Colon (tissue), 2 donors: ENCODE measurements at regions not wholly inside any gene's neighbourhood (a gene's known extent, or its start where the extent isn't known, plus 50 kb on each side); places are given as distances from the start of the nearest gene placed in this dataset.

Experiments used
- FAIRE-seq: peaks from 2 replicates; lab custom pipeline; 2012; peaks lifted over from hg19 to GRCh38; lab: Jason Lieb, UNC
- donor health status: control.
- donor health status: control.

- FAIRE-seq = no peak
Observed at GRCh38 chr12:24411948-24412347, 462.5 kb upstream of the SOX5 start.

DNA sequence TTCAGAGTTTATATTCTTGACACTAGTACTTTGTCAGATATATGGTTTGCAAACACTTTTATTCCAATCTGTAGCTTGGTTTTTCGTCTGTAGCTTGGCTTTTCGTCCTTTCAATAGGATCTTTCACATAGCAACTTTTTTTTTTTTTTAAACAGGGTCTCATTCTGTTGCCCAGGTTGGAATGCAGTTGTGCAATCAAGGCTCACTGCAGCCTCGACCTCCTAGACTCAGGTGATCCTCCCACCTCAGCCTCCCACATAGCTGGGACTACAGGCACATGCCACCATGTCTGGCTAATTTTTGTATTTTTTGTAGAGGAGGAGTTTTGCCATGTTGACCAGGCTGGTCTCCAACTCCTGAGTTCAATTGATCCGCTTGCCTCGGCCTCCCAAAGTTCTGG, 460.4 kb upstream of the SOX5 start:
- FAIRE-seq = no peak

DNA sequence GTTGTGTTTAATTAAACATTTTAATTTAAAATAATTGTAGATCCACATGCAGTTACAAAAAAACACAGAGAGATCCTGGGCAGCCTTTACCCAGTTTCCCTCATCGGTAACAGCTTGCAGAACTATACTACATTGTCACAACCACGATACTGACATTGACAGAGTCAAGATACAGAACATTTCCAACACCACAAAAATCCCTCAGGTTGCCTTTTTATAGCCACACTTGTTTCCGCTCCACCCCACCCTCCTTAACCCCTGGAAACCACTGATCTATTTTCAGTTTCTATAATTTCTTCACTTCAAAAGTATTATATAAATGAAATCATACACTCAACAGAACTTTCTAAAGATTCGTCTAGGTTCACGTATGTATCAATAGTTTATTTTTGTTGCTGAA, 458.8 kb upstream of the SOX5 start:
- no peak for FAIRE-seq

GRCh38 chr12:24407884-24408283, 458.4 kb upstream of the SOX5 start:
- no peak for FAIRE-seq

GRCh38 chr12:24404086-24404815, 454.8 kb upstream of the SOX5 start:
- FAIRE-seq = no peak

- FAIRE-seq = no peak
Observed at GRCh38 chr12:24400533-24400932, 451.1 kb upstream of the SOX5 start.

DNA sequence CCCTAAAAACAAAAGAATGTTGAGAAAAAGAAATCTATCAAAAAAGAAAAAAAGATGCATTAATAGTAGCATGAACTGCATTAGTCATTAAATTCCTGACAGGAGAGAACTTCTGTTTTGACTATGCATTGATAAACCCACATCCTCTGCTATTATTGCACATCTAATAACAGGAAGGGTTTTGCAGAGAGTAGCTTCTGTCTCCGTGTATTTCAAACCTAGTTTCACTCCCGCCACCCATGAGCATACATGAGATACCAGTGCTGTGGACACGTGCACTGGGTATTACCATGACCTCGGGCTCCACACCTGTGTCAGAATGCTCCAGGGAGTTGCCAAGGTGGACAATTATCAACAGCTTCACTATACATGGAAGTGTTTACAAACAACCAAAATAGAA, 449.1 kb upstream of the SOX5 start:
- no peak for FAIRE-seq

GRCh38 chr12:24396224-24396623, 446.8 kb upstream of the SOX5 start:
- no peak for FAIRE-seq

DNA sequence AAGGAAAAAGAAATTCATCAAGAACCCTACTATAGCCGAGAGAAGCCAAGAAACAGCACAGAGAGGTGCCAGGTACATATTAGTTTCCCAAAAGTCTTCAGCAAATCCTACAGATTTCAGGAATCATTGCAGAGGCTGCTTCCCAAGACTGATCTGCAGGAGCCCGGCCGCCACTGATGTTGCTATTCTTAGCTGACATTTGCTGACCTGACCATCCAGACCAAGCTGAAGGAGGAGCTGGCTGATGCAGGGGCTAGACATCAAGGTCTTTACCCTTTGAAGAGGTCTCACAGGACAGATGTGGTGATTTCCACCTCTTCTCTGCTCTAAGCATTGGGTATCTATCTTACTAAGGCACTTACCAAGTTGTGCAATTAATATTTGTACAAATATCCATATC, 444.8 kb upstream of the SOX5 start:
- FAIRE-seq = no peak

DNA sequence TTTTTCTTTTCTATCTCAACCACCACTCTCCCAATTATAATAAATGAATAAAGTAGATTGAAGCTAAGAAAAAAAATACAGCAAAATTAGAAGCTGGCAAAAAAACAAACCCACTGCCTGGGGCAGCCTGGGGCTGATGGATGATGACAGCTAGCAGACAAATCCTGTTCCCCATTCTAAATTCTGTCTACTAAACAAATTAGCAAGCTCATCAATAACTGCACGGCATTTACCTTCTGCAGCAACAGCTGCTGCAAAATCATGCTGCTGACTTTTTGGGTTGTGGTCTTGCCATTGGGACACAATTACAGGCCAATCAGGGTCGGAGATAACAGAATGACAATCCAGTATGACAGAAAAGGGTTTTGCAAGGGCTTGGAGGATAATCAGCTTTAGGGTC, 443.6 kb upstream of the SOX5 start:
- FAIRE-seq = no peak

DNA sequence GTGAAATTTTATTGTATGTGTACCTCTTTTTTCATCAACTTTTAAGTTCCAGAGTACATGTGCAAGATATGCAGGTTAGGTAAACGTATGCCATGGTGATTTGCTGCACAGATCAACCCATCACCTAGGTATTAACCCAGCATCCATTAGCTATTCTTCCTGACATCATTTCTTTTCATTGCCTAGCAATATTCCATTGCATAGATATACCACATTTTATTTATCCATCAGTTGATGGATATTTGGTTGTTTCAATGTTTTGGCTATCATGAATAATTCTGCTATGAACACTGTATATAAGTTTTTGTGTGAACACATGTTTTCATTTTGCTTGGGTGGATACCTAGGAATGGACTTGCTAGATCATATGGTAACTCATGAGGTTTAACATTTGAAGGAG, 439.9 kb upstream of the SOX5 start:
- no peak for FAIRE-seq

GRCh38 chr12:24387381-24387780, 437.9 kb upstream of the SOX5 start:
- no peak for FAIRE-seq

DNA sequence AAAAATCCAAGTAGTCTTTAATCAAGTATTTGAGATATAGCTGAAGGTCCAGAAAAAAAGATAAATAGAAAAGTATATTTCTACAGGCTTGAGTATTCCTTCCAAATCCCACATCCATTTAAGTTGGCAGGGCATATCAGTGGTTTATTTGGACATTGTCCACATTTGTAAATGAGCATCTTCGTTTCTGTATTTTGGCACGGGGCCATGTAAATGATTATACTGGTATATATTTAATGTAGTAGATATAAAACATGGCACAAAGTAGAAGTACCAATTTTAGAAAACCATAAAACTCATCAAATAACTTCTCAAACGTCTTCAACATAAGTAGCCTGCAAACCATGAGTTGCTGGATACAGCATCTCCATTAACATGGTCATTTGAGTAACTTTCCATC, 437.4 kb upstream of the SOX5 start:
- no peak for FAIRE-seq

DNA sequence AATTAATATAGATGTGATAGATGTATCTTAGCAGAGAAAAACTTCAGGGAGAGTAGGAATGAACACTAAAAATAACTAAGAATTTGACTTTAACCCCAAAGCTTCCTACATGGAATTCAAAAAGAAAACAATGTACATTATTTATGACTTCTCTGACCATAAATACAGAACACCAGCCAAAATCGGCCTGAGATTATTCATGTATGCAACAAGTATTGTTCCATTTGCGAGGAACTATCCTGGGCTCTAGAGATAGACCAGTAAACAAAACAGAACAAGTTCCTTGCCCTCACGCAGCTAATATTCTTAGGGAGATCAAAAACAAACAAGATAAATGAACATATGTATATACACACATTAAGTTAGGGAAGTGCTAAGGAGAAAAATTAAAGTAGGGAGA, 432.3 kb upstream of the SOX5 start:
- FAIRE-seq = no peak

DNA sequence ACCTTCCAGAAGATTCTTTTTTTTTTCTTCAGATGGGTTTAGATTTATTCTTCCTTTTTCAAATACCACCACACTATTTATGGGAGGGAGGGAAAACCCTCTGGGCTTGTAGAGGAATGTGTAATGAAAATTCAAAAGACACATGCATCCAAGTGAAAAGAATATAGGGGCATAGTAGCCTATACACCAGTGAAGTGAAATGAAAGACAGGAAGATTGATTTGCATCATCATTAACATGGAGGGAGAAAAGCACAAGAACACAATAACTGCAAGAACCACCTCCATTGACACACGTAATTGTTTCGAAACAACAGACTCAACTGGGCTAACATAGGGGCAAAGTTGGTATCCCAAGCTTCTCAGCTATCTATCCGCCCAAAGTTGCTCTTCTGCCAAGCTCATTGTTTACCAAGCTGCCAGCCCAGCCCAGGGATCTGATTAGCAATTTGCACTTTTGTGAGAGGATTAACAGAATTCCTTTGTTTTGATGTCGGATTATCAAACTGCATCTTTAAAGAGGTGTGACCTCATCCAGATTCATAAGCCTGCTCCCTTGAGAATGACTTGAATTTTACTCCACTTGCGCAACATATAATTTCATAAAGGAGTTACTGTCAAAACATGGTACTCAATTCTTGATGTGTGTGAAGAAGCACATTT, 430.5 kb upstream of the SOX5 start:
- no peak for FAIRE-seq

DNA sequence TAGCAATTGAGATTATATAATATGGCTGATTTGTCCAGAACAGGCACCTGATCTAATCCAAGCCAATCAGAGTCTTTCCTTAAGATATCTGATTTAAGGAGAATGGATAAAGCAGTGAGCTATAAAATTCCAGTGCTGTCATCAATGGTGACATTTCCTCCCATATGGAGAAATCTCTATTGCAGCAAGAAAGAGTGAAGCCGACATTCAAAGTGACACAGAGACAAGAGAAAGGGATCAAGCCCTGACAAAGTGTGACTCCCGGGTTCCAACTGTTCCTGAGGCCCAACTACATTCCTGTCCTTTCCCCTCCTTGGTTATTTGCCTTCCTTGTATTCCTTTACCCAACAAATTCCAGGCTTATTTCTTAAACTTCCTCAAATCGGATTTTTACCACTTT, 430.0 kb upstream of the SOX5 start:
- FAIRE-seq = no peak

GRCh38 chr12:24378548-24379407, 429.3 kb upstream of the SOX5 start:
- no peak for FAIRE-seq

DNA sequence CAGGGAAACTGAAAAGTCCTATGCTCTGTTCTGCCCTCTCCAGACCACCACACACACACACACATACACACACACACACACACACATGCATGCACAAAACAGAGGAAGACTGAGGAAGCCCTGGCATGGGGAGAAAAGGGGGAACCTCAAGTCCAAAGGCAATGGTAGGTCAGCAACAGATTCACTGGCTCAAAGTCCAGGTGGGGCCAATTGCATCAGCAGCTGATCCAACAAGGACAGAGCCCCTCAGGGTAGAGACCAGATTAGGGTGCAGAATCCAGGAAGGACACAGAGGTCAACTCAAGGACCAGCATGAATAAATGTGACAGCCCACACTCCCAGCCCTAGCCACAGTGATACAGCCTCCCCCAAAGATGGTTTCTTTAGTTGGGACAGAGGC, 425.0 kb upstream of the SOX5 start:
- FAIRE-seq = no peak

GRCh38 chr12:24373004-24373403, 423.5 kb upstream of the SOX5 start:
- FAIRE-seq = no peak

- no peak for FAIRE-seq
Observed at GRCh38 chr12:24366514-24366913, 417.0 kb upstream of the SOX5 start.

DNA sequence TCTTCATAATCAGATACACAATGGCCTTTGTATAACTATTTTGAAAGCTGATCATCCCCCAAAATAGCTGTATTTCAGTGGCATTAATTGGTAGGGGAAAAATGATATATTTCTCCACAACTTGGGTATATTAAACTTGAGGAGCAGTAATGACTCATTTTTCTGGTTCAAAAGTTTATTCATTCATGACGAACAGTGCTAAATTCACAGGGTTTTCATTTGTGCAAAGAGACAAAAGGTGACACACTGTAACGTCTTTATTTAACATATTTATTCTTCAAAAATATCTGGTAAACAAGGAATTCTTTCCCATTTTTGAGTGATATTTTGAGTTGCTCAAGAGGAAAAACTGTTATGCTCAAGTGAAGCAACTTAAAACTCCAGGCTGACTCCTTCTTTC, 415.5 kb upstream of the SOX5 start:
- FAIRE-seq = no peak

DNA sequence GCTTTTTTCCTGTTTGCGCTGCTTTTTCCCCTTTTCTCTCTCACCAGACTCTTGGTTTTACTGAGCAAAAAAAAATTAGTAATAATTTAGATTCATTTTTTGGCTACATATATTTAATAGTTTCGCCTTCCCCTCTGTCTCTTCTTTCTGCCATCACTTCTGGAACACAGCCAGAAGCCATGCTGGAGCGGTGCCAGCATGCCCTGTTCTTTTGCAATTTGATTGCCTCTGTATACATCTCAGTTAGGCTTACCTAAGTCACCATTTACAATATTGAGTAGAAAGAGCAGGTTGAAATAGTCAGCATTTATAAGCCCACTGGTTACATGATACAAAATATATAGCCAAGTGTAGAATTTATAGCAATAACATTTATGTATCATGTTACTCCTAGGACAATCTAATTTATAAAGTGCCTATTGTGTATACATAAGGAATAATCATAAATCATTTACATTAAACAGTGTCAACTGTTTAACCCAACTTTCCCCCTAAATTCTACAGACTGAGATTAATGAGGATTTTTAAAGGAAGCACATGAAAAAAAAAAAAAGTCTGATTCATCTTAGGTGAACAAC, 413.8 kb upstream of the SOX5 start:
- no peak for FAIRE-seq
